ENCODE measurements at regions not wholly inside any gene's neighbourhood (a gene's known extent, or its start where the extent isn't known, plus 50 kb on each side); places are given as distances from the start of the nearest gene placed in this dataset.

DNA sequence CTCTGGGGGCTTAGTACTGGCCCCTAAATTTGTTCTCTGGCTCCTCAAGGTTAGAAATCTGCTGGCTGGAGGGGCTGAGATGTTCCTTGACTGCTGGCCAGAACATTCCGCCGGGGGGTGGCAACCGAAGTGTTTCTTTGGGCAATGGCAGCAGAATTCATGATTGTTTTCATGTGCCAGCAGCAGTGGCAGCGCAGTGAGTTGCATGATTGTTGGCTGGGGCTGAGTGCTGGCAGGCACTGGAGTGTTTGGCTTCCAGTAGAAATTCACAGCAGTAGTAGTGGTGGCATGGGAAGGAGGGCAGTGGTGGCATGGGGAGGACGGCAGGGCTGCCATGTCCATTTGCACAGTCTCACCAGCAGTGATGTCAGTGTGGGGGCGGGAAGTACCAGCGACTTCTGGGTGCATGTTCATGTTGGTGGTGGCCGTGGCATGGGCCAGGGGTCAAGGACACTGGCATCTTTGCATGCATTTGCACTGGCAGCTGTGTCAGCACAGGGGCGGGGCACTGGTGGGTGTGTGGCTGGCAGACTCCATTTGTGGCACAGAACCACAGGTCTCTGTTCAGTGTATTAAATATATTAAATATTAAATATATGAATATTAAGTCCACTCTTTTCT lies 130.6 kb upstream of the CDH7 start:
- Histone ChIP-seq H3K9ac (ENCODE audit: low read length) (no peak overlapping the region), H3K79me2 (ENCODE audit: insufficient read depth, low read length) (no peaks in the 10 kb centered on the region), H2AFZ (ENCODE audit: low read depth, low read length, severe bottlenecking) (no peak overlapping the region), H3K27me3 (ENCODE audit: low read length) (no peaks in the 10 kb centered on the region), H3K9me3 (ENCODE audit: insufficient read depth, low read length) (no peaks in the 10 kb centered on the region), H3K4me2 (ENCODE audit: low read depth, low read length, poor library complexity, severe bottlenecking) (no peak overlapping the region), H3K9me2 (replicated peaks; ENCODE audit: insufficient read depth, low read length) (no peaks in the 10 kb centered on the region), H3F3A (ENCODE audit: insufficient read depth) (no peaks in the 10 kb centered on the region), H3K36me3 (ENCODE audit: low read length) (no peaks in the 10 kb centered on the region), H3K27ac (ENCODE audit: low read depth, low read length) (no peak overlapping the region), H4K20me1 (ENCODE audit: low read depth, low read length) (no peaks in the 10 kb centered on the region), H3K4me3 (ENCODE audit: insufficient read depth, low read length, poor library complexity, severe bottlenecking) (no peak overlapping the region)
- no peak for TF ChIP-seq EZH2phosphoT487 (conservative IDR thresholded peaks at IDR 0.05; ENCODE audit: low read length)
- TF ChIP-seq, protein P1, sequence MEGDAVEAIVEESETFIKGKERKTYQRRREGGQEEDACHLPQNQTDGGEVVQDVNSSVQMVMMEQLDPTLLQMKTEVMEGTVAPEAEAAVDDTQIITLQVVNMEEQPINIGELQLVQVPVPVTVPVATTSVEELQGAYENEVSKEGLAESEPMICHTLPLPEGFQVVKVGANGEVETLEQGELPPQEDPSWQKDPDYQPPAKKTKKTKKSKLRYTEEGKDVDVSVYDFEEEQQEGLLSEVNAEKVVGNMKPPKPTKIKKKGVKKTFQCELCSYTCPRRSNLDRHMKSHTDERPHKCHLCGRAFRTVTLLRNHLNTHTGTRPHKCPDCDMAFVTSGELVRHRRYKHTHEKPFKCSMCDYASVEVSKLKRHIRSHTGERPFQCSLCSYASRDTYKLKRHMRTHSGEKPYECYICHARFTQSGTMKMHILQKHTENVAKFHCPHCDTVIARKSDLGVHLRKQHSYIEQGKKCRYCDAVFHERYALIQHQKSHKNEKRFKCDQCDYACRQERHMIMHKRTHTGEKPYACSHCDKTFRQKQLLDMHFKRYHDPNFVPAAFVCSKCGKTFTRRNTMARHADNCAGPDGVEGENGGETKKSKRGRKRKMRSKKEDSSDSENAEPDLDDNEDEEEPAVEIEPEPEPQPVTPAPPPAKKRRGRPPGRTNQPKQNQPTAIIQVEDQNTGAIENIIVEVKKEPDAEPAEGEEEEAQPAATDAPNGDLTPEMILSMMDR (IDR thresholded peaks at IDR 0.05; ENCODE audit: insufficient read depth, low read length, poor library complexity, severe bottlenecking) = no peak

DNA sequence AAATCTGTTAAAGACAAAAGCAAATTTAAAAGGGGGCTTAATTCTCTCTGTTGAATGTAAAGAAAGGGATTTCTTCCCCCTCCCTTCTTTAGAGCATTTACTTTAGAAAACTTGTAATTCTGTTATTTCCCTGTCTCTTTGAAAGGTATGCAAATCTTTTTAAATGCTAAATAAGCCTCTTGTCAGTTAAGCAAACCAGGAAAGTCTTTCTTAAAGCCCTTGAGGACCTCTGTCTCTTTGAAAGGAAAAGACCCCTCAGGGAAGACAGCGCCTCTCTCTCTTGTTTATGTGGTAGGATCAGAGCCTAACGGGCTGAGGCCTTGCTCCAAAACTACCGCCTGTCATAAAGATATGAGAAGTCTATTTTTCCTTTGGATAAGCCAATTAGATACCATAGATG lies 139.9 kb upstream of the CDH7 start:
- H3K27me3 ChIP-seq (ENCODE audit: low read length) = no peaks in the 10 kb centered on the region
- no peak overlapping the region for H3K27ac ChIP-seq (ENCODE audit: low read depth, low read length)
- H3K4me3 ChIP-seq (ENCODE audit: insufficient read depth, low read length, poor library complexity, severe bottlenecking) = no peak overlapping the region
- no peaks in the 10 kb centered on the region for H3K36me3 ChIP-seq (ENCODE audit: low read length)
- no peak overlapping the region for H2AFZ ChIP-seq (ENCODE audit: low read depth, low read length, severe bottlenecking)
- no peaks in the 10 kb centered on the region for H4K20me1 ChIP-seq (ENCODE audit: low read depth, low read length)
- H3K9me3 ChIP-seq (ENCODE audit: insufficient read depth, low read length) = no peaks in the 10 kb centered on the region
- H3K9ac ChIP-seq (ENCODE audit: low read length) = no peak overlapping the region
- H3K79me2 ChIP-seq (ENCODE audit: insufficient read depth, low read length) = no peaks in the 10 kb centered on the region
- no peaks in the 10 kb centered on the region for H3F3A ChIP-seq (ENCODE audit: insufficient read depth)
- no peak overlapping the region for H3K4me2 ChIP-seq (ENCODE audit: low read depth, low read length, poor library complexity, severe bottlenecking)
- no peaks in the 10 kb centered on the region for H3K9me2 ChIP-seq (replicated peaks; ENCODE audit: insufficient read depth, low read length)
- TF ChIP-seq, protein P1 (IDR thresholded peaks at IDR 0.05; ENCODE audit: insufficient read depth, low read length, poor library complexity, severe bottlenecking) = no peak
- no peak for TF ChIP-seq EZH2phosphoT487 (conservative IDR thresholded peaks at IDR 0.05; ENCODE audit: low read length)

DNA sequence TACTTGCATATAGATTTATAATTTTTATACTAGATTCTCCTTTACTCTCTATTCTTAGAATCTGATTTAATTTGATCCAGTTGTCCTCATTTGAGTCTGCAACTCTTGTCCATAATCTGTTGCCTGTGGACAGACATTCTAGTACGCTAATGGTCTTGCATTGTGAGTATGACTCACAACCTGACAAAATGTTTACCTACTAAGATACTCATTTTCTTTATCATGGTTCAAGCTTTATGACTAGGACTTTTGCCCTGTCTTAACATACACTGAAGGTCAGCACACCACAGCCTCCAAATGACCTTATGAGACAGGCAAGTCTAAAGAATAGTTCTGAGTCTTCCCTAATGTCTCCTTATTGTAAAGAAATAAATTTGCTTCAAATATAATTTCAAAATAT lies 142.3 kb upstream of the CDH7 start:
- Histone ChIP-seq H2AFZ (ENCODE audit: low read depth, low read length, severe bottlenecking) (no peak overlapping the region), H4K20me1 (ENCODE audit: low read depth, low read length) (no peaks in the 10 kb centered on the region), H3K79me2 (ENCODE audit: insufficient read depth, low read length) (no peaks in the 10 kb centered on the region), H3K27ac (ENCODE audit: low read depth, low read length) (no peak overlapping the region), H3K4me3 (ENCODE audit: insufficient read depth, low read length, poor library complexity, severe bottlenecking) (no peak overlapping the region), H3K27me3 (ENCODE audit: low read length) (no peaks in the 10 kb centered on the region), H3F3A (ENCODE audit: insufficient read depth) (no peaks in the 10 kb centered on the region), H3K9ac (ENCODE audit: low read length) (no peak overlapping the region), H3K4me2 (ENCODE audit: low read depth, low read length, poor library complexity, severe bottlenecking) (no peak overlapping the region), H3K9me3 (ENCODE audit: insufficient read depth, low read length) (no peaks in the 10 kb centered on the region), H3K36me3 (ENCODE audit: low read length) (no peaks in the 10 kb centered on the region), H3K9me2 (replicated peaks; ENCODE audit: insufficient read depth, low read length) (no peaks in the 10 kb centered on the region)
- no peak for TF ChIP-seq EZH2phosphoT487 (conservative IDR thresholded peaks at IDR 0.05; ENCODE audit: low read length)
- TF ChIP-seq, protein P1 (IDR thresholded peaks at IDR 0.05; ENCODE audit: insufficient read depth, low read length, poor library complexity, severe bottlenecking) = no peak

All from SU-DHL-6 (cell line).